Activated gamma-delta T cell treated with Interleukin-2 at 50 U/mL for 16 hours (primary cell): ENCODE measurements at regions not wholly inside any gene's neighbourhood (a gene's known extent, or its start where the extent isn't known, plus 50 kb on each side); places are given as distances from the start of the nearest gene placed in this dataset.

ENCODE experiments used
- DNase-seq: peaks from one replicate; pipeline ENCODE4 v3.0.0-alpha.2; 2020

- no peak for DNase-seq
These were observed 66.3 kb upstream of the GLI2 start for GRCh38 chr2:120669121-120669952.

GRCh38 chr2:120669971-120670370 is 65.7 kb upstream of the GLI2 start:
- no peak for DNase-seq

- no peak for DNase-seq
These were observed 65.3 kb upstream of the GLI2 start for GRCh38 chr2:120670371-120670770.

- DNase-seq, result no peak
These were observed 64.7 kb upstream of the GLI2 start for GRCh38 chr2:120670771-120671480.

GRCh38 chr2:120672526-120673204 is 63.0 kb upstream of the GLI2 start:
- no peak for DNase-seq

GRCh38 chr2:120673205-120673550 is 62.5 kb upstream of the GLI2 start:
- no peak for DNase-seq

- DNase-seq, result no peak
These were observed 62.1 kb upstream of the GLI2 start for GRCh38 chr2:120673571-120674061.

GRCh38 chr2:120674246-120675170 is 61.2 kb upstream of the GLI2 start:
- DNase-seq, result no peak

GRCh38 chr2:120675460-120676130 is 60.1 kb upstream of the GLI2 start:
- DNase-seq, result peak; percentile 21

GRCh38 chr2:120677221-120677620 is 58.4 kb upstream of the GLI2 start:
- no peak for DNase-seq

- DNase-seq, result no peak
These were observed 57.9 kb upstream of the GLI2 start for GRCh38 chr2:120677696-120678247.

GRCh38 chr2:120678251-120678650 is 57.4 kb upstream of the GLI2 start:
- DNase-seq, result no peak

- DNase-seq, result no peak
These were observed 56.7 kb upstream of the GLI2 start for GRCh38 chr2:120678926-120679325.

- DNase-seq, result no peak
These were observed 56.1 kb upstream of the GLI2 start for GRCh38 chr2:120679526-120679925.

- DNase-seq, result peak; percentile 75
These were observed 55.4 kb upstream of the GLI2 start for GRCh38 chr2:120680136-120680761.

- no peak for DNase-seq
These were observed 54.5 kb upstream of the GLI2 start for GRCh38 chr2:120681181-120681580.

- DNase-seq, result no peak
These were observed 53.9 kb upstream of the GLI2 start for GRCh38 chr2:120681696-120682288.

- no peak for DNase-seq
These were observed 53.0 kb upstream of the GLI2 start for GRCh38 chr2:120682654-120683053.

GRCh38 chr2:120683081-120683480 is 52.6 kb upstream of the GLI2 start:
- DNase-seq, result no peak

GRCh38 chr2:120683701-120684100 is 52.0 kb upstream of the GLI2 start:
- no peak for DNase-seq
